ENCODE measurements at regions not wholly inside any gene's neighbourhood (a gene's known extent, or its start where the extent isn't known, plus 50 kb on each side); places are given as distances from the start of the nearest gene placed in this dataset.

- no peaks in the 10 kb centered on the region for H4K20me1 ChIP-seq (ENCODE audit: control insufficient read depth, extremely low read depth, insufficient read depth, low read length)
These were observed 98.6 kb downstream of the FHDC1 start for GRCh38 chr4:153034681-153035080.

DNA sequence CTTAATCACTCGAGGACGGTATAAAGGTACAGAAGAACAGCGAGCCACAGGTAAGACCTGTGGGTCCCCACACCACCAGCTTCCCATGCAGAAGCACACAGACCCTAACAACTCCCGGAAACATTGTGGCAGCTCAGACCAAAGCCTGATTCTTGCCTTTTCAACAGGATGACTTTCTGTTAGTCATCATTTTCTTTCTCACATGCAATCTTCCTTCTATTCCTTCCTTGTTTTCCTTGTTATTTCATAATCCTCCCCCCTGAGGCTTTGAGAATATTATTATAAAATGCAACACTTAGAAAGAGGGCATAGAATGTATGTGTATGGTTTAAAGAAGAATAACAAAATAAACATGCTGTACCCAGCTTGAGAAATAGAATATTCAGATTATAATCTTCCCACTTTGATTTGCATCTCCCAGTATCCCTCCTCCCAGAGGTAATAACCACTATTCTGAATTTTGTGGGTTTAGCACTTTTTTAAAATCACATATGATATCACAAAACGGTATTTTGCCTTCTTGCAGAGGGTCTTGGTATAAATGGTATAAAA lies 100.9 kb downstream of the FHDC1 start:
- no peaks in the 10 kb centered on the region for H3K27me3 ChIP-seq (ENCODE audit: control insufficient read depth, insufficient read depth, low read length)
- no peaks in the 10 kb centered on the region for H3K9me3 ChIP-seq (ENCODE audit: control insufficient read depth, insufficient read depth, low read depth, low read length)
- no peak for DNase-seq (ENCODE audit: low read depth in 2 of 2)
- H3K4me2 ChIP-seq (ENCODE audit: extremely low read depth, insufficient read depth, low read length), result no peak overlapping the region
- TF ChIP-seq EZH2 (IDR thresholded peaks at IDR 0.05; ENCODE audit: low read length, missing control alignments) (no peak), CTCF (conservative IDR thresholded peaks at IDR 0.05 in 1 of 2, IDR thresholded peaks at IDR 0.05 in 1 of 2; ENCODE audit: low read depth in 1 of 2, low read length in 2 of 2) (no peak)
- H2AFZ ChIP-seq (ENCODE audit: low read length), result no peak overlapping the region
- H3K9ac ChIP-seq (ENCODE audit: insufficient read depth, low read length), result no peak overlapping the region
- H3K4me3 ChIP-seq (replicated peaks in 1 of 4; ENCODE audit: control extremely low read depth in 1 of 4, insufficient read depth in 1 of 4, low read depth in 3 of 4, low read length in 4 of 4), result no peak overlapping the region
- H3K79me2 ChIP-seq (ENCODE audit: control insufficient read depth, insufficient read depth, low read length), result no peaks in the 10 kb centered on the region
- no peaks in the 10 kb centered on the region for H3K36me3 ChIP-seq (ENCODE audit: control insufficient read depth, insufficient read depth, low read length)
- H4K20me1 ChIP-seq (ENCODE audit: control insufficient read depth, extremely low read depth, insufficient read depth, low read length), result no peaks in the 10 kb centered on the region
- no peak overlapping the region for H3K27ac ChIP-seq (ENCODE audit: insufficient read depth, low read length)
- no peaks in the 10 kb centered on the region for H3K4me1 ChIP-seq (ENCODE audit: control insufficient read depth, extremely low read depth, insufficient read depth, low read length)

More at GRCh38 chr4:153034681-153035080, 98.6 kb downstream of the FHDC1 start:
- H3K27ac ChIP-seq (ENCODE audit: insufficient read depth, low read length), result no peak overlapping the region
- no peak overlapping the region for H3K4me2 ChIP-seq (ENCODE audit: extremely low read depth, insufficient read depth, low read length)
- no peak overlapping the region for H2AFZ ChIP-seq (ENCODE audit: low read length)
- H3K27me3 ChIP-seq (ENCODE audit: control insufficient read depth, insufficient read depth, low read length), result no peaks in the 10 kb centered on the region
- H3K79me2 ChIP-seq (ENCODE audit: control insufficient read depth, insufficient read depth, low read length), result no peaks in the 10 kb centered on the region
- no peak for DNase-seq (ENCODE audit: low read depth in 2 of 2)
- H3K9me3 ChIP-seq (ENCODE audit: control insufficient read depth, insufficient read depth, low read depth, low read length), result no peaks in the 10 kb centered on the region
- H3K4me1 ChIP-seq (ENCODE audit: control insufficient read depth, extremely low read depth, insufficient read depth, low read length), result no peaks in the 10 kb centered on the region
- TF ChIP-seq EZH2 (IDR thresholded peaks at IDR 0.05; ENCODE audit: low read length, missing control alignments), result no peak
- H3K9ac ChIP-seq (ENCODE audit: insufficient read depth, low read length), result no peak overlapping the region
- no peak overlapping the region for H3K4me3 ChIP-seq (replicated peaks in 1 of 4; ENCODE audit: control extremely low read depth in 1 of 4, insufficient read depth in 1 of 4, low read depth in 3 of 4, low read length in 4 of 4)
- no peaks in the 10 kb centered on the region for H3K36me3 ChIP-seq (ENCODE audit: control insufficient read depth, insufficient read depth, low read length)

DNA sequence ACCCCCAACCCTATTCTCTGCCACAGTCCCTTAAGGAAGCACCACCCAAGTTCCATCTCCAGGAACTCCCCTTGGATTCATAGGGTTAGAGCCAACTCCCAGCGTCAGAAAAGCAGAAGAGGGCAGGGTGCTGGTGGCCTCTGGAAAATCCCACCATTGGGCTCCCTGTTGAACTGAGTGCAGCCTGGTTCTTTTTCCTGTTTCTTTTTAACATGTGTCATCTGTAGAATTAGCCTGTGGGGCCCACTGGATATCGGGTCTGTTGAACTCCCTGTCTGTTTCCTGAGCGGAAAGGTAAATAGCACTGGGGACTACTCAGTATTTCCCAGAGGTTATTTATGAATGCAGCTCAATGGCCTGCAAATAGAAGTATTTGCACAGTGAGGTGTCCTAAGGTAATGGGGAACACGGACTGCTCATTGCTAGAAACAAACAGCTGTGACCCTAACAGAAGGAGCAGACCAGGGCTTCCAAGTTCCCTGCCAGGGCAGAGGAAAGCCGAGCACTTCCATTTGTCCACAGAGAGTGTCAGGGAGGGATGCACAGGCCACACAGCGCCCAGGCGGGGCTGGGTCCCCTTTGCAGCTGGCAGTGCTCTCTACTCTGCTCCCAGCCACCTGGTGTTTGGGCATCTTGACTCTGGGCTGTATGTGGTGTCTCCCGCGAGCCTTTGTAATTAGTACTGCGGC lies 102.6 kb downstream of the FHDC1 start:
- no peaks in the 10 kb centered on the region for H4K20me1 ChIP-seq (ENCODE audit: control insufficient read depth, extremely low read depth, insufficient read depth, low read length)
- no peak overlapping the region for H2AFZ ChIP-seq (ENCODE audit: low read length)
- no peak overlapping the region for H3K4me3 ChIP-seq (replicated peaks in 1 of 4; ENCODE audit: control extremely low read depth in 1 of 4, insufficient read depth in 1 of 4, low read depth in 3 of 4, low read length in 4 of 4)
- no peak overlapping the region for H3K9ac ChIP-seq (ENCODE audit: insufficient read depth, low read length)
- H3K36me3 ChIP-seq (ENCODE audit: control insufficient read depth, insufficient read depth, low read length), result no peaks in the 10 kb centered on the region
- no peaks in the 10 kb centered on the region for H3K79me2 ChIP-seq (ENCODE audit: control insufficient read depth, insufficient read depth, low read length)
- H3K9me3 ChIP-seq (ENCODE audit: control insufficient read depth, insufficient read depth, low read depth, low read length), result no peaks in the 10 kb centered on the region
- H3K4me1 ChIP-seq (ENCODE audit: control insufficient read depth, extremely low read depth, insufficient read depth, low read length), result no peaks in the 10 kb centered on the region
- no peak for TF ChIP-seq CTCF (conservative IDR thresholded peaks at IDR 0.05 in 1 of 2, IDR thresholded peaks at IDR 0.05 in 1 of 2; ENCODE audit: low read depth in 1 of 2, low read length in 2 of 2)
- TF ChIP-seq EZH2 (IDR thresholded peaks at IDR 0.05; ENCODE audit: low read length, missing control alignments), result no peak
- no peak overlapping the region for H3K4me2 ChIP-seq (ENCODE audit: extremely low read depth, insufficient read depth, low read length)
- H3K27ac ChIP-seq (ENCODE audit: insufficient read depth, low read length), result no peak overlapping the region
- H3K27me3 ChIP-seq (ENCODE audit: control insufficient read depth, insufficient read depth, low read length), result peaks cover 2% of the 10 kb centered on the region
- DNase-seq (ENCODE audit: low read depth in 2 of 2), result no peak
